PFSK-1 (cell line): ENCODE measurements at regions not wholly inside any gene's neighbourhood (a gene's known extent, or its start where the extent isn't known, plus 50 kb on each side); places are given as distances from the start of the nearest gene placed in this dataset.

Source experiments
- FOXP2 ChIP-seq: optimal IDR thresholded peaks from 2 replicates; pipeline ENCODE3; 2011; ENCODE audit warnings: borderline replicate concordance, control low read depth, inconsistent platforms; ENCODE audit not compliant: insufficient read depth; ENCODE audit errors: extremely low read length, extremely low read depth
- POLR2AphosphoS5 ChIP-seq: IDR thresholded peaks from 2 replicates; pipeline ENCODE4 v1.6.1; 2012; ENCODE audit warnings: low read depth, mild to moderate bottlenecking, control low read depth, low read length, moderate library complexity
- SIN3A ChIP-seq: IDR thresholded peaks from 2 replicates; pipeline ENCODE4 v1.6.1; 2012; ENCODE audit warnings: mild to moderate bottlenecking, low read length, moderate library complexity, borderline replicate concordance; ENCODE audit not compliant: insufficient read depth
- TAF1 ChIP-seq: IDR thresholded peaks from 2 replicates; pipeline ENCODE4 v1.6.1; 2012; ENCODE audit warnings: low read length, control low read depth, borderline replicate concordance; ENCODE audit not compliant: insufficient read depth
- TF ChIP-seq, protein P1 (sequence below), 2 experiments: IDR thresholded peaks; 2 replicates each; pipeline versions ENCODE4 v1.6.1 to v1.8.0; 2011 to 2012; ENCODE audit warnings: low read depth in 2 of 2, low read length in 2 of 2, control low read depth in 1 of 2, inconsistent platforms in 1 of 2, mild to moderate bottlenecking in 1 of 2, moderate library complexity in 1 of 2; ENCODE audit not compliant: insufficient read depth in 1 of 2

- TF ChIP-seq TAF1 (no peak), SIN3A (no peak), FOXP2 (no peak), POLR2AphosphoS5 (no peak)
- TF ChIP-seq, protein P1, sequence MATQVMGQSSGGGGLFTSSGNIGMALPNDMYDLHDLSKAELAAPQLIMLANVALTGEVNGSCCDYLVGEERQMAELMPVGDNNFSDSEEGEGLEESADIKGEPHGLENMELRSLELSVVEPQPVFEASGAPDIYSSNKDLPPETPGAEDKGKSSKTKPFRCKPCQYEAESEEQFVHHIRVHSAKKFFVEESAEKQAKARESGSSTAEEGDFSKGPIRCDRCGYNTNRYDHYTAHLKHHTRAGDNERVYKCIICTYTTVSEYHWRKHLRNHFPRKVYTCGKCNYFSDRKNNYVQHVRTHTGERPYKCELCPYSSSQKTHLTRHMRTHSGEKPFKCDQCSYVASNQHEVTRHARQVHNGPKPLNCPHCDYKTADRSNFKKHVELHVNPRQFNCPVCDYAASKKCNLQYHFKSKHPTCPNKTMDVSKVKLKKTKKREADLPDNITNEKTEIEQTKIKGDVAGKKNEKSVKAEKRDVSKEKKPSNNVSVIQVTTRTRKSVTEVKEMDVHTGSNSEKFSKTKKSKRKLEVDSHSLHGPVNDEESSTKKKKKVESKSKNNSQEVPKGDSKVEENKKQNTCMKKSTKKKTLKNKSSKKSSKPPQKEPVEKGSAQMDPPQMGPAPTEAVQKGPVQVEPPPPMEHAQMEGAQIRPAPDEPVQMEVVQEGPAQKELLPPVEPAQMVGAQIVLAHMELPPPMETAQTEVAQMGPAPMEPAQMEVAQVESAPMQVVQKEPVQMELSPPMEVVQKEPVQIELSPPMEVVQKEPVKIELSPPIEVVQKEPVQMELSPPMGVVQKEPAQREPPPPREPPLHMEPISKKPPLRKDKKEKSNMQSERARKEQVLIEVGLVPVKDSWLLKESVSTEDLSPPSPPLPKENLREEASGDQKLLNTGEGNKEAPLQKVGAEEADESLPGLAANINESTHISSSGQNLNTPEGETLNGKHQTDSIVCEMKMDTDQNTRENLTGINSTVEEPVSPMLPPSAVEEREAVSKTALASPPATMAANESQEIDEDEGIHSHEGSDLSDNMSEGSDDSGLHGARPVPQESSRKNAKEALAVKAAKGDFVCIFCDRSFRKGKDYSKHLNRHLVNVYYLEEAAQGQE (IDR thresholded peaks at IDR 0.05; ENCODE audit: insufficient read depth in 1 of 2, low read depth in 2 of 2, low read length in 2 of 2) = no peak
These were observed 373.8 kb upstream of the MMS22L start for GRCh38 chr6:97656706-97657350.

DNA sequence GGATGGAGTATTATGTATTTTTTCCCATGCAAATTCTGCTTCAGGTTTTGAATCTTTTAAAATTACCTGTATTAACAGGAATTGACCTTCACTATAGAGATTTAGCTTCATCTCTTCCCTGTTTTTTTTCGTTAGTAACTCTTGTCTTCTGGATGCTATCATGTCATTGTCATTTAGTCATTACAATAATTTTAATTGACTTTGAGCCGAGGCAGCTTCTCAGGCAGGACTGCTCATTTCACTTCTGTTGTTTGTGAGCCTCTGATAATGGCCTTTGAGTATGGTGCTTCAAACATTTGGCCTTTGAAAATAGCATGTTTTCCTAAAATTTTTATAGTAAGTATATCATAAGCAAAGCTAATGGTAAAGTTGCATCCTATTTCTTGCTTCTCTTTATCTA is 375.1 kb upstream of the MMS22L start:
- TF ChIP-seq FOXP2 = no peak
- TF ChIP-seq POLR2AphosphoS5 = no peak
- TF ChIP-seq, protein P1 (IDR thresholded peaks at IDR 0.05; ENCODE audit: insufficient read depth in 1 of 2, low read depth in 2 of 2, low read length in 2 of 2) = no peak
- no peak for TF ChIP-seq SIN3A
- no peak for TF ChIP-seq TAF1

DNA sequence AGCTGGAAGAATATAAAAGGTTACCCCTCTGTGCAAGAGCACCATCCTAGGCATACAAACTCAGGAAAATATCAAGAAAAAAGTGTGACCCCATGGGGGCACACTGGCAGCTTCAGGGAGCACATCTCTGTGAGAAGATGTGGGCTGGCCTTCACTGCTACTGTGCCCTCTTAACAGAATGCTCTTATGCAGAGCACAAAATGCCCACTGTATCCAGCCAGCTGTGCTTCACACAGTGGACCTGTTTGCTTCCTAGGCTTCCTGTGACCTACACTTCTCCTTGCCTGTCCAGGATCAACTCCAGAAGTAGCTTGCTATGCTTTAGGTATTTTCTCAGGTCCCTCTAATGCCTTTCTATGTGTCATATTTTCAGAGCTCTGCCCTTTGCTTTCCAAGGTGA is 380.2 kb upstream of the MMS22L start:
- no peak for TF ChIP-seq POLR2AphosphoS5
- no peak for TF ChIP-seq TAF1
- TF ChIP-seq FOXP2 = no peak
- TF ChIP-seq, protein P1 (IDR thresholded peaks at IDR 0.05; ENCODE audit: insufficient read depth in 1 of 2, low read depth in 2 of 2, low read length in 2 of 2) = no peak
- no peak for TF ChIP-seq SIN3A

DNA sequence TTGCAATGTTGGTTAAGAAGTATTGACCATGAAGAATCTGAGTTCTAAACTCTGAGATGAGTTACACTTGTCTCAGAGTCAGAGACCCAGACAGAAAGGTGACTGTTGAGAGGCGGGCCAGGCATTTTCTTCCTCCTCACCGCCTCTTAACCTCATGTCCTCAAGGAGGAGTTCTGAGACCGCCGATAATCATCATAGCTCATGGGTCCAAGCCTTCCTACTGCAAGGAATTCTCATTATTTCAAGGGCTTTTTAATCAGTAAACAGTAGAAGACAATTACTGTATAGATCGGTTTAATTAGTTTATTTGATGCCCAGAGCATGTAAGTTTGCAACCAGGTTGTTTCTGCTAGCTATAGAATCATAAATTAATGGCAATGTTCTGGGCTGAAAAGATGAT is 382.4 kb upstream of the MMS22L start:
- no peak for TF ChIP-seq FOXP2
- TF ChIP-seq SIN3A = no peak
- no peak for TF ChIP-seq TAF1

DNA sequence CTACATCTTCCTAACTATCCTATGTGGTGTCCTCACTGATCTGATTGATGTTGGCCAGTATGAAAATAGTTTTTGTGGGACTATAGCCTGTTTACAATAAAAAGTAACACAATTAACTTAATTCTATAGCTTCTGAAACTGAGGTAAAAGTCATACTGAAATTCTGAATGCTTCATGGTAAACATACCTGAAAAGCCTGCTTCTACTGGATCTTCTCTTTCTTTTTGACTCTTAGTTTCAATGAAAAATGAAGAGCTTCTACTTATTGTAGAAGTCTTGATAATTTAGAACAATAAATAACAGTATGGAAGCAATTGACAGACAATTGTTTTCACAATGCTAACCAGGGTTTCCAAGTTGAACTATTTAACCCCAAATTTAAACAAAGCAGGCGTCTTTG is 383.9 kb upstream of the MMS22L start:
- no peak for TF ChIP-seq FOXP2
- TF ChIP-seq, protein P1 (IDR thresholded peaks at IDR 0.05; ENCODE audit: insufficient read depth in 1 of 2, low read depth in 2 of 2, low read length in 2 of 2) = no peak
- no peak for TF ChIP-seq POLR2AphosphoS5
- TF ChIP-seq SIN3A = no peak
- TF ChIP-seq TAF1 = no peak
